GM10266 (cell line): ENCODE measurements at regions not wholly inside any gene's neighbourhood (a gene's known extent, or its start where the extent isn't known, plus 50 kb on each side); places are given as distances from the start of the nearest gene placed in this dataset.

ENCODE experiments used
- DNase-seq: peaks from one replicate; pipeline ENCODE4 v3.0.0; 2012; ENCODE audit errors: extremely low spot score
- CTCF ChIP-seq: IDR thresholded peaks from 2 replicates; pipeline ENCODE4 v1.5.1; 2012; ENCODE audit warnings: mild to moderate bottlenecking, low read depth; ENCODE audit not compliant: control insufficient read depth, insufficient read depth; ENCODE audit errors: missing control alignments

- DNase-seq: no peak
- TF ChIP-seq CTCF: no peak
These were observed 356.7 kb downstream of the FGF9 start for GRCh38 chr13:22027566-22027965.

DNA sequence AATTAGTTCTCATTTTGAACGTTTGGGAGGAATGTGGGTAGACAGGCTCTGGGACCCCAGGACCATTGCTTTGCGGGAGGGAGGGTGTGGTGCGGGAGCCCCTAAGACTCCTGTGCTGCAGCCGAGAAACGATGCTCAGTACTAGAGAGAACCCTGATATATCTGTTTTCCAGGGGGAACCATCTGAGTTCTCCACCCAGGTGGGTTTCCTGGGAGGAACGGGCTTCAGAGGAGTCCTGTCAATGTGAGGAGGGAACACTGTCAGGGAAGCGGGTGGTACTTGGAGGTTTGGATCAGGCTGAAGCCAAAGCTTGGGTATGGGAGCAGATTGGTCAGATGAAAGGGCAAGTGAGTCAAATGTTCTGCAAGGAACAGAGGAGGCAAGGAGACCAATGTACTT, 358.0 kb downstream of the FGF9 start:
- TF ChIP-seq CTCF: no peak
- no peak for DNase-seq

DNA sequence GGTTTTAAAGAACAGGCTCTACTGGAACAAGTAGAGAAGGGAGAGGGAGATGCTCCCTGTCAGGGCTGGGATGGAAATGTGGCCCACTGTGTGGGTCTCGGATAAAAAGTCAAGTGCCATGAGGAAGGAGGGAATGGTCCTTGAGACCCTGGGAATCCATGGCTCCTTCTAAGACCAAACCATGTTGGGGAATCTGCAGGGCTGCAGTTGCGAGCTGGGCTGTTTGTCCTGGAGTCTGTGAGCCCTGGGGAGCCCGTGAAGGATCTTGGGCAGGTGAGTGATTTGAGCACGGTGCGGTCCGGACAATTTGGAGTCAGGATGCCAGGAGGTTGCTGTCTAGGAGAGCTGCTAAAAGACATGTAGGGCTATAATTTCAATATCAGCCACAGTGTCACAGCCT, 359.4 kb downstream of the FGF9 start:
- DNase-seq: no peak
- no peak for TF ChIP-seq CTCF

GRCh38 chr13:22031702-22032286, 360.9 kb downstream of the FGF9 start:
- DNase-seq: no peak
- no peak for TF ChIP-seq CTCF

DNA sequence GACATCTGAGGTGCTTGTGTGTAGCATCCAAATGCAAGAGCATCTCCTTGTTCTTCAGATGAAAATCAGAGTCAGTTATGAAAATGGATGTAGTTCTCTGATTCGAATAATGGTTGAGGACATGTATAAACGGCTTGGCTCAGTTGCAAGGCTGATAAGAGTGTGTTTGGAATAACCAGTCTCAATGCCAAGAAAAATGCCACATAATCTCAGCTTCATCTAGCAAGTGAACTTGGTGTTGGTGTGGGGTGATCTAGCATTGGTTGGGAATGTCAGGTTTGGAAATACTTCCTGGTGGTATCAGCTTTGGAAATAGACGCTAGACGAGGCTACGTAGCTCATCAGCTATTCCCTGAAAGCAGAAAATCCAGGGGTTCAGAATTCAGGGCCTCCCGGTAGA, 362.0 kb downstream of the FGF9 start:
- TF ChIP-seq CTCF: no peak
- no peak for DNase-seq

DNA sequence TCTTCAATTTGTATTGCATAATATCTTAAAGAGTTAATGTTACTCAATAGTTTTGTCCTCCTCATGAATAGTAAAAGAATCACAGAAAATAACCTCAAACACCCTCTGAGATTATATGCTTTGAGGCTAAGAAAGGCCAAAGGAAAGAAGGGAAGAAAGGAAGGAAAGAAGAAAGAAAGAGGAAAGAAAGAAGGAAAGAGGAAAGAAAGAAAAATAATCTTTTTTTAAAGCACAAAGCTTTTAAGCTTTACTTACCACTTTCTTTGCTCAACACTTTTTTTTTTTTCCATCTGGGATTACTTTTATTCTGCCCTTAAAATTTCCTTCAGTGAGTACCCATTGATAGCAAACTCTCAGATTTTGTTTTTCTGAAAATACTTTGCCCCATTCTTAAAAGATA, 369.1 kb downstream of the FGF9 start:
- no peak for TF ChIP-seq CTCF
- no peak for DNase-seq

GRCh38 chr13:22040810-22041364, 370.0 kb downstream of the FGF9 start:
- DNase-seq: no peak
- no peak for TF ChIP-seq CTCF
